Gastroesophageal sphincter (tissue), 4 donors: ENCODE measurements at regions not wholly inside any gene's neighbourhood (a gene's known extent, or its start where the extent isn't known, plus 50 kb on each side); places are given as distances from the start of the nearest gene placed in this dataset.
"Not testable (repeated sequence)": the region's sequence is repeated elsewhere in the genome, so short reads cannot be mapped to it uniquely, and the experiment has no call there.

Experiments used
- ATAC-seq: fragments of 150-250 bp; one replicate; pipeline ENCODE4 v1.9.1; 2016; ENCODE audit warnings: mild to moderate bottlenecking, moderate library complexity
- H3K27ac ChIP-seq, 4 donors: fragments of 200-600 bp; sonication (generic) in 3 of 4; 1 replicate in 3 of 4; 2 replicates in 1 of 4; pipeline ENCODE4 v1.5.1; 2016 to 2019
- H3K27me3 ChIP-seq: fragments of 200-600 bp; sonication (generic); one replicate; pipeline ENCODE4 v1.5.1; 2019
- H3K36me3 ChIP-seq, 2 donors: fragments of 200-600 bp; sonication (generic); one replicate each; pipeline ENCODE4 v1.5.1; 2019; ENCODE audit warnings: control low read depth in 1 of 2
- H3K4me1 ChIP-seq, 3 donors: fragments of 200-600 bp; sonication (generic); 1 replicate in 2 of 3; 2 replicates in 1 of 3; pipeline ENCODE4 v1.5.1; 2016 to 2019; ENCODE audit warnings: control low read depth in 2 of 3
- H3K4me3 ChIP-seq, 2 donors: fragments of 200-600 bp; sonication (generic); one replicate each; pipeline ENCODE4 v1.5.1; 2019; ENCODE audit warnings: mild to moderate bottlenecking in 1 of 2, moderate library complexity in 1 of 2
- H3K9me3 ChIP-seq, 3 donors: fragments of 200-600 bp; sonication (generic); one replicate each; pipeline ENCODE4 v1.5.1; 2017 to 2019; ENCODE audit warnings: control low read depth in 2 of 3
- EP300 ChIP-seq: sonication (generic); formaldehyde crosslinking; IDR thresholded peaks from one replicate; pipeline ENCODE4 v1.6.1; 2017; ENCODE audit warnings: antibody characterized with exemption, mild to moderate bottlenecking
- POLR2A ChIP-seq, 2 donors: fragments of 450-650 bp; IDR thresholded peaks; one replicate each; pipeline ENCODE4 v1.6.1; 2017; ENCODE audit warnings: antibody characterized with exemption in 2 of 2, mild to moderate bottlenecking in 2 of 2, moderate library complexity in 1 of 2
- POLR2AphosphoS5 ChIP-seq: sonication (generic); formaldehyde crosslinking; IDR thresholded peaks from one replicate; pipeline ENCODE4 v1.6.1; 2017; ENCODE audit warnings: antibody characterized with exemption
- WGBS, 2 donors: methylation state at CpG; one replicate each; pipeline ENCODE4 v1.1.5; 2018; ENCODE audit warnings: low coverage in 1 of 2; 5-methylcytosine and 5-hydroxymethylcytosine counted together
- TF ChIP-seq, protein P1 (sequence below), 4 experiments: fragments of 200-600 bp in 2 of 4; fragments of 450-650 bp in 2 of 4; sonication (generic) in 1 of 4; IDR thresholded peaks; one replicate each; pipeline ENCODE4 v1.5.1; 2017 to 2019; ENCODE audit warnings: antibody characterized with exemption in 4 of 4, mild to moderate bottlenecking in 2 of 4, moderate library complexity in 2 of 4

GRCh38 chr1:187844313-187844712, 1015.6 kb downstream of the PLA2G4A start:
- H3K4me1 ChIP-seq = no peaks in the 10 kb centered on the region
- no peaks in the 10 kb centered on the region for H3K9me3 ChIP-seq
- WGBS, 2 donors = 86 to 100% methylated on average over 1 to 3 of the region's 3 CpGs
- TF ChIP-seq POLR2AphosphoS5 (no peak), EP300 (no peak), POLR2A (IDR thresholded peaks at IDR 0.05) (no peak)
- TF ChIP-seq, protein P1, sequence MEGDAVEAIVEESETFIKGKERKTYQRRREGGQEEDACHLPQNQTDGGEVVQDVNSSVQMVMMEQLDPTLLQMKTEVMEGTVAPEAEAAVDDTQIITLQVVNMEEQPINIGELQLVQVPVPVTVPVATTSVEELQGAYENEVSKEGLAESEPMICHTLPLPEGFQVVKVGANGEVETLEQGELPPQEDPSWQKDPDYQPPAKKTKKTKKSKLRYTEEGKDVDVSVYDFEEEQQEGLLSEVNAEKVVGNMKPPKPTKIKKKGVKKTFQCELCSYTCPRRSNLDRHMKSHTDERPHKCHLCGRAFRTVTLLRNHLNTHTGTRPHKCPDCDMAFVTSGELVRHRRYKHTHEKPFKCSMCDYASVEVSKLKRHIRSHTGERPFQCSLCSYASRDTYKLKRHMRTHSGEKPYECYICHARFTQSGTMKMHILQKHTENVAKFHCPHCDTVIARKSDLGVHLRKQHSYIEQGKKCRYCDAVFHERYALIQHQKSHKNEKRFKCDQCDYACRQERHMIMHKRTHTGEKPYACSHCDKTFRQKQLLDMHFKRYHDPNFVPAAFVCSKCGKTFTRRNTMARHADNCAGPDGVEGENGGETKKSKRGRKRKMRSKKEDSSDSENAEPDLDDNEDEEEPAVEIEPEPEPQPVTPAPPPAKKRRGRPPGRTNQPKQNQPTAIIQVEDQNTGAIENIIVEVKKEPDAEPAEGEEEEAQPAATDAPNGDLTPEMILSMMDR (IDR thresholded peaks at IDR 0.05) = no peak
- H3K27me3 ChIP-seq = no peaks in the 10 kb centered on the region
- ATAC-seq = no peak
- H3K27ac ChIP-seq = no peak overlapping the region
- H3K36me3 ChIP-seq = no peaks in the 10 kb centered on the region
- no peak overlapping the region for H3K4me3 ChIP-seq

GRCh38 chr1:187847531-187847930, 1018.8 kb downstream of the PLA2G4A start:
- Histone ChIP-seq H3K4me3 (no peak overlapping the region), H3K27ac (no peak overlapping the region), H3K36me3 (no peaks in the 10 kb centered on the region), H3K4me1 (no peaks in the 10 kb centered on the region), H3K27me3 (no peaks in the 10 kb centered on the region), H3K9me3 (no peaks in the 10 kb centered on the region)
- no peak for TF ChIP-seq POLR2AphosphoS5
- TF ChIP-seq, protein P1 (IDR thresholded peaks at IDR 0.05) = no peak
- no peak for TF ChIP-seq EP300
- no peak for TF ChIP-seq POLR2A (IDR thresholded peaks at IDR 0.05)
- ATAC-seq = no peak

- WGBS, 2 donors = 53 to 56% methylated on average over 3 of the region's 3 CpGs
- no peaks in the 10 kb centered on the region for H3K36me3 ChIP-seq
- no peak overlapping the region for H3K4me3 ChIP-seq
- no peaks in the 10 kb centered on the region for H3K9me3 ChIP-seq
- no peak for TF ChIP-seq POLR2AphosphoS5
- H3K4me1 ChIP-seq = no peaks in the 10 kb centered on the region
- H3K27ac ChIP-seq = no peak overlapping the region
- ATAC-seq = no peak
- H3K27me3 ChIP-seq = no peaks in the 10 kb centered on the region
Observed at GRCh38 chr1:187848321-187848720, 1019.6 kb downstream of the PLA2G4A start.

- no CpG with 5 or more reads among the region's 26 CpGs for WGBS, 2 donors
- ATAC-seq = not testable (repeated sequence)
Observed at GRCh38 chr1:187850146-187850545, 1021.4 kb downstream of the PLA2G4A start.

GRCh38 chr1:187853505-187853904, 1024.8 kb downstream of the PLA2G4A start:
- TF ChIP-seq POLR2A (IDR thresholded peaks at IDR 0.05) (no peak), EP300 (no peak), POLR2AphosphoS5 (no peak)
- TF ChIP-seq, protein P1 (IDR thresholded peaks at IDR 0.05) = no peak
- Histone ChIP-seq H3K4me3 (no peak overlapping the region), H3K27ac (no peak overlapping the region), H3K27me3 (no peaks in the 10 kb centered on the region), H3K4me1 (no peaks in the 10 kb centered on the region), H3K9me3 (no peaks in the 10 kb centered on the region), H3K36me3 (no peaks in the 10 kb centered on the region)
- 83 to 95% methylated on average over 1 to 2 of the region's 2 CpGs for WGBS, 2 donors
- ATAC-seq = no peak

More at GRCh38 chr1:187850146-187850545, 1021.4 kb downstream of the PLA2G4A start:
- H3K9me3 ChIP-seq, H3K4me3 ChIP-seq, H3K36me3 ChIP-seq, H3K27ac ChIP-seq, H3K27me3 ChIP-seq, H3K4me1 ChIP-seq: not testable (repeated sequence)

GRCh38 chr1:187854457-187854856, 1025.7 kb downstream of the PLA2G4A start:
- Histone ChIP-seq H3K4me1 (no peaks in the 10 kb centered on the region), H3K4me3 (no peak overlapping the region), H3K27ac (no peak overlapping the region), H3K9me3 (no peaks in the 10 kb centered on the region), H3K27me3 (no peaks in the 10 kb centered on the region), H3K36me3 (no peaks in the 10 kb centered on the region)
- 78 to 89% methylated on average over 2 of the region's 2 CpGs for WGBS, 2 donors
- ATAC-seq = no peak
- no peak for TF ChIP-seq EP300
- TF ChIP-seq, protein P1 (IDR thresholded peaks at IDR 0.05) = no peak
- no peak for TF ChIP-seq POLR2AphosphoS5
- no peak for TF ChIP-seq POLR2A (IDR thresholded peaks at IDR 0.05)
